GM19351 (cell line): ENCODE measurements at regions not wholly inside any gene's neighbourhood (a gene's known extent, or its start where the extent isn't known, plus 50 kb on each side); places are given as distances from the start of the nearest gene placed in this dataset.

Experiments
- ATAC-seq: cut with Tn5 transposase; IDR thresholded peaks from one replicate; pipeline ENCODE4 v1.9.1; 2021; ENCODE audit warnings: mild to moderate bottlenecking, moderate library complexity; ENCODE audit not compliant: unreplicated experiment

GRCh38 chr3:88209356-88209755, 59.6 kb downstream of the C3orf38 start:
- no peak for ATAC-seq

GRCh38 chr3:88211096-88211890, 61.5 kb downstream of the C3orf38 start:
- no peak for ATAC-seq

DNA sequence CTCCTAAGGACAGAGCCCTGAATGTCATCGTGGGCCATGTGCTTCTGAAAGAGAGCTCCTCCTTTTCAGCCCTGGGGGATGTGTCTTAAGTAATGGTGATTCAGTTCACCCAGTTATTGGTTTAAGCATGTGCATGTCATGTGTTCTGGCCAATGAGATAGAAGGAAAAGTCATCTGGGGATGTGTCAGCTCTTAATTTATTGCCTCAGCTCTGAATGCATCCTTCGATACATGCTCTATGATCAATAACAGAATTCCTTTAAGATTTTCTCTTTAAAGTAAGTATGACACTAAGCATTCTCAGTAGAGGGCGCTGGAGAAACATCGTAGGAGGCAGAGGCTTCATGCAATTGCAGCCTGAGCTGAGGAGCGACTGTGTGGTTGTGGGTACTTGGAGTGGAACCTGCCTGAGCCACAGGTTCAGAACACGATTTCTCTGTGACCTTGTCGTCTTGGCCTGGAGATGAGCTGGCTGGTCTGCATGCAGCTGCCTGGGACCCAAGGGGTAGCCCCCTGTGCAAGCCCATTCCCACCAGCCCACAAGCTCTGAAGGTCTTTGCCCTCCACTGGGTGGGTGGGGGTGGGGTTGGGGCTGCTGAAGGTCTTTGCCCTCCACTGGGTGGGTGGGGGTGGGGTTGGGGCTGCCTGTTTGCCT, 69.5 kb downstream of the C3orf38 start:
- peak; percentile 97 for ATAC-seq

DNA sequence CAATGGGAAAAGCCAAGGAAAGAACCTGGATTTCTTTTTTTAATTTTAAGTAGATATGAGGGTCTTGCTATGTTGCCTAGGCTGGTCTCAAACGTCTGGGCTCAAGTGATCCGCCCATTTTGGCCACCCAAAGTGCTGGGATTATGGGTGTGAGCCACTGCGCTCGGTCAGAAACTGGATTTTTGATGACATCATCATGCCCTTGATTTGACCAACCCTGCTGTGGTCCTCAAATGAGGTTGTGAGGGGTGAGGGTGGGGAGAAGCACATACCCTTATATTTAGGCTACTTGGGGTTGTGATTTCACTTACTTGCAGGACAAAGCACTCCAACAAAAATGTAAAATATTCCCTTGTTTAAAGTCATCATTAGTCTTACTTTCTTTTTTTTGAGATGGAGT, 70.4 kb downstream of the C3orf38 start:
- ATAC-seq = no peak

GRCh38 chr3:88221726-88222125, 72.0 kb downstream of the C3orf38 start:
- no peak for ATAC-seq

- ATAC-seq = no peak
Observed at GRCh38 chr3:88222343-88222742, 72.6 kb downstream of the C3orf38 start.

DNA sequence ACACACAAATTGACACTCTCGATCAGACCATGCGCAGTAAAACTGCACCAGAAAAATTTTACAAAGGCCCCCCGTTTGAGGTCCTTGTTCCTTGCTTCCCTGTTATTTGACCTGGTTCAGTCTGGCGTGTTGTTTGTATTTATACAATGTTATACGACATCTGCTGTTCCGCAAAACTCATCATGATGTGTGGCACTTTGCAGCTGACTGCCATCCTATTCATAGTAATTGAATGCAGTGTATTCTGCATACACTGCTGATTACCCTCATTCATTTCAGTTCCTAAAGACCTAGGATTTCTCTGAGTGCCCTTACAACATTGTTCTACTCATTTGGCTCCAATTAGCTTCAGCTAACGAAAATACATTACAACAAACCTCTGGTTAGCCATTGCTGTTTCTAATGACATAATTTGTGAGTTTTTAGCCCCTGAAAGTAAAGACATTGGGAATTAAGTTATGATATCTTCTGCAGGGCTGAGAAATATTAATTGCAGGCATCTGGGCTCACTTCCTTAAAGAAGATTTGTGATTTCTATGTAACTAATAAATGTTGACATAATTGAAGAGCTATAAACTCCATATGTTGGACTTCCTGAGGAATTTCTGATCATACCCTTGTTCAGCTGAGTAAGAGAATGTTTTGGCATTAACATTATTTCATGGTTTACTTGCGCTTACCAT, 75.7 kb downstream of the C3orf38 start:
- no peak for ATAC-seq

GRCh38 chr3:88226910-88227309, 77.2 kb downstream of the C3orf38 start:
- no peak for ATAC-seq

- ATAC-seq = no peak
Observed at GRCh38 chr3:88230638-88231037, 80.9 kb downstream of the C3orf38 start.

DNA sequence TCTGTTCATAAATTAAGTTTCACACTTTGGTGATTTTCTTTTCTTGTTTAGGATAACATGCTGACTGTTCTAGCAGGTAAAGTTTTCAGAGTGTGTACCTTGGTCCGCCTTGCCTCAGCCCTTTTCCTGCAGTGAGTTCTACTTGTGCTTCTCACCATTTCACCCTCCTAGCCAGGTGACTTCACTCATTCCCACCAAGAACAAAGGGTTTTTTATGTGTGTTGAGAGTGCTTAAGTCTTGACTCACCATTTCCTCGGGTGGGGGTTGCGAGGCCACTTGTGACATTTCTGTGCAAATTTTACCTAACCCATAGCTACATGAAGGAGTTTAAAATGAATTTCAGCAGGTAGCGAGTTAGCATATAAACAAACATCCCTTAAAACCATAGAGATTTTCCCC, 81.4 kb downstream of the C3orf38 start:
- no peak for ATAC-seq

GRCh38 chr3:88231632-88232031, 81.9 kb downstream of the C3orf38 start:
- ATAC-seq = no peak

GRCh38 chr3:88235102-88235501, 85.3 kb downstream of the C3orf38 start:
- ATAC-seq = no peak

- no peak for ATAC-seq
Observed at GRCh38 chr3:88239870-88240269, 90.1 kb downstream of the C3orf38 start.

DNA sequence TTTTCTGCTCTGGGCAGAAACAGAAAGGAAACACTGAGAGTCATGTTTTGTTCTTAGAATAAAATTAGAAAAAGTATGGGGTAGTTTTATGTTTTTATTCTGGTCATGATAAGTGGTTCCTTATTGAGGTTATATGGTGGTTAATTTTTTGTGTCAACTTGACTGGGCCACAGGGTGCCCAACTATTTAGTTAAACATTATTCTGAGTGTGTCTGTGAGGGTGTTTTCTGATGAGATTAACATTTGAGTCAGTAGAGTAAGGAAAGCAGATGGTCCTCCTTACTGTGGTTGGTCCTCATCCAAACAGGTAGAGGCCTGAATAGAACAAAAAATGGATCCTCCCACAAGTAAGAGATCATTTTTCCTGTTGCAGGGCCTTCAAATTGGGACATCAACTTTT, 98.9 kb downstream of the C3orf38 start:
- no peak for ATAC-seq

- no peak for ATAC-seq
Observed at GRCh38 chr3:88259045-88259444, 109.3 kb downstream of the C3orf38 start.

DNA sequence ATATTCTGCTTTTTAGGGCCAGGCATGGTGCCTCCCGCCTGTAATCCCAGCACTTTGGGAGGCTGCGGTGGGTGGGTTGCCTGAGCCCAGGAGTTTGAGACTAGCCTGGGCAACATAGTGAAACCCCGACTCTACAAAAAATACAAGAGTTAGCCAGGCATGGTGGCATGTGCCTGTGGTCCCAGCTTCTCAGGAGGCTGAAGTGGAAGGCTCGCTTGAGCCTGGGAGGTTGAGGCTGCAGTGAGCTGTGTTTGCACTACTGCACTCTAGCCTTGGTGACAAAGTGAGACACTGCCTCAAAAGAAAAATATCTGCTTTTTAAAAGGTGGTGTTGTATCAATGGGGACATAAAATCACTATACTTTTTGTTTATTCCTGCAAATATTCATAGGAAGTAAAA, 112.8 kb downstream of the C3orf38 start:
- no peak for ATAC-seq

- ATAC-seq = no peak
Observed at GRCh38 chr3:88263417-88264100, 113.8 kb downstream of the C3orf38 start.

DNA sequence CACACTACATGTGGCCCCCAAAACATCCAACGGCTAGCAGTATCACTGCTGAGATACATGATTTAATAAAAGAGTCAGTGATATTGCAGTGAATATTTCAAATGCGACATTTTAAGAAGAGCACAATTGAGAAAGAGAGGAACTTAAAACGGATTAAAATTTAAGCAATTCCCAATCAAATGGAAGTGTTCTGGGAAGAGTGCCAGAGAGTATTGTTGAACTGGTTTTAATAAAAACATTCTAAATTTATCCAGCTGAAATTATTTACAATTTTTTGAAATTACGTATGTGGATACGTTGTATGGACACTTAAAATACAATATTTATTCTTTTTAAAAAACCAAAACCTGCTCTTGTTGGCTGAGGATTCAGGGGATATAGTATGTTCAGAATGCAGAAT, 117.7 kb downstream of the C3orf38 start:
- no peak for ATAC-seq

DNA sequence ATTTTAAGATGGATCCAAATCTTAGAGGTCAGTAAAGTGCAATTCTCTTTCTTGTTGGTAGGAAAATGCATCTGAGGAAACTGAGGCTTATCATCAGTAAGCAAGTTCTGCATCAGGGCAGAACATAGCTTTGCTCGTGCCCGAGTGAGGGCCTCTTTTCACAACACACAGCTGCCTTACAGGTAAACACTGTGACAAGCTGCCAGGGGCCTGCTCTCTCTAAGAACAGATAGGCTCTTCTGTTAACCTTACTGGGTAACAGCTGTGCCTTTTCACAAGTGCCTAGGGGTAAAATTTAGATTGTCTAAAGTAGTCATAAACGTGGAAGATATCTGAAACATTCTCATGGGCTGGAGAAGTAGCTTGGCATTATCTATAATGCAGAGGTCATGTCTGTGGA, 118.1 kb downstream of the C3orf38 start:
- ATAC-seq = no peak

DNA sequence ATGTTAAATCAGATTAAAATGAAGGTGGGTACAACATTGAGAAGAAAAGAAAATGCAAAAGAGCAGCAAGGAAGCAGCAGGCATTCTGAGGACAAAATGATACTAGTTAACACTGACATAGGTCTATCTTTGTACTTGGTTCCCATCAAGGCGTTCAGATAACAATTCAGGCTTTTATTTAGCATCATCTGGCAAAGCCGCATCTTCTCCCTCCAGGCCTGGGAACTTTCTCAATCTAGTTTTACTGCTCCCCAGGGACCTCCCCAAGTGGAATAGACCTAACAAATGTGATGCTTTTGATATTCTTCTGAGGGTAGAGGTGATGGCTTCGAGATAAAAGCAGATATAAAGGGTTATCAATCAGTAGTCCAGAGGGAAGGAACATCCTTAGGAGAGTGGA, 130.6 kb downstream of the C3orf38 start:
- no peak for ATAC-seq

DNA sequence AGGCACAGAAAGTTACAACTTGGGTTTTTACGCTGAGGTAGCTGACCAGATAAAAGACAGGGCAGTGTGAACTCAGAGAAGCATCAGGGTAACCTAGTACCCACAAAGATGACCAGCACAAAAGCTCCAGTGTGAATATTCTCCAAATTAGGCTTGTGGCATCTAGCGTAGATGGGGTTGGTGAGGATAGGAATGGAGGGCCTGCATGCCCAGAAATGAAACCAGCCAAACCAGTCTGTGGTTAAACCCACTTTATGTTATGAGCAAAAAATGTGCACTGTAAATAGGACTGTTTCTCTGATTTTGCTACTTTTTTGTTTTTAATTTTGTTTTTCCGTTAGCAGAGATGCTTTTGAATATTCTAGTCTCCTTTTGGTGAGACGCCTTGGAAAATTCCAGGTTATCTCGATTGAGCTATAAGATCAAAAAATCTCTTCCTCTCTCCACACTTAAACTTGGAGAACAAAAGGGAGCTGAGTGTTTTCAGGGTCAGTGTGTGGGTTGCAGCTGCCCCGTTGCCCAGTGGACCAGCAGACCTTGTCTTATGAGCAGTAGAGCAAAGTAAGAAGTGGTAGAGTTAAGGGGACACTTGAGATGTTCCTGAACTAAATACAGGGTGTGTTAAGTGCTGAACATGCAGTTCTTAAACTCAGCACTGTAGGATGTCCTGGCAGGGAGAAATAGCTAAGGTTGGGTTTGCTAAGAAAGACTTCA, 132.9 kb downstream of the C3orf38 start:
- ATAC-seq = no peak
